Nephron (organoid): ENCODE measurements at regions not wholly inside any gene's neighbourhood (a gene's known extent, or its start where the extent isn't known, plus 50 kb on each side); places are given as distances from the start of the nearest gene placed in this dataset.

ENCODE experiments used
- H3K27ac Mint-ChIP-seq, 3 experiments: 2 replicates each; pipeline ENCODE4 v1.8.0; 2020; ENCODE audit warnings: mixed read lengths in 3 of 3, mild to moderate bottlenecking in 2 of 3, moderate library complexity in 1 of 3
- H3K27me3 Mint-ChIP-seq: 2 replicates; pipeline ENCODE4 v1.8.0; 2021; ENCODE audit warnings: low read depth, mild to moderate bottlenecking, moderate library complexity, mixed read lengths
- H3K36me3 Mint-ChIP-seq: 2 replicates; pipeline ENCODE4 v1.8.0; 2020; ENCODE audit warnings: low read depth, mixed read lengths
- H3K4me1 Mint-ChIP-seq: 2 replicates; pipeline ENCODE4 v1.8.0; 2020; ENCODE audit warnings: mixed read lengths
- H3K4me3 Mint-ChIP-seq, 3 experiments: 2 replicates each; pipeline ENCODE4 v1.8.0; 2020; ENCODE audit warnings: mild to moderate bottlenecking in 3 of 3, mixed read lengths in 3 of 3, moderate library complexity in 2 of 3
- H3K9me3 Mint-ChIP-seq: 2 replicates; pipeline ENCODE4 v1.8.0; 2020; ENCODE audit warnings: mixed read lengths
- TF ChIP-seq, protein P1 (sequence below), 3 experiments: fragments of 200-600 bp; sonication (generic); IDR thresholded peaks; one replicate each; pipeline ENCODE4 v1.5.0; 2021; ENCODE audit warnings: antibody characterized with exemption in 3 of 3; ENCODE audit not compliant: unreplicated experiment in 3 of 3

DNA sequence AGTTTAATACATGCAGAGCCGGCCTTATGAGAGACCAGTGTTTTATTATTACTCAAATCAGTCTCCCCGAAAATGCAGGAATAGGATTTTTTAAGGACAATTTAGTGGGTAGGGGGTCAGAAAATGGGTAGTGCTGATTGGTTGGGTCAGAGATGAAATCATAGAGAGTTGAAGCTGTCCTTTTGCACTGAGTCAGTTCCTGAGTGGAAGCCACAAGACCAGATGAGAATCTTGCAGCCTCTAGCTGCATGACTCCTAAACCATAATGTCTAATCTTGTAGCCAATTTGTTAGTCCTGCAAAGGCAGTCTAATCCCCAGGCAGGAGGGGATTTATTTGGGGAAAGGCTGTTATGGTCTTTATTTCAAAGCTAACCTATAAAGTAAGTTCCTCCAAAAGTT lies 1163.9 kb downstream of the DIAPH3 start:
- Mint-ChIP-seq H3K36me3 (no peaks in the 10 kb centered on the region), H3K4me3 (no peak overlapping the region), H3K9me3 (no peaks in the 10 kb centered on the region), H3K27ac (no peak overlapping the region), H3K27me3 (no peaks in the 10 kb centered on the region), H3K4me1 (peaks cover 8% of the 10 kb centered on the region)
- TF ChIP-seq, protein P1, sequence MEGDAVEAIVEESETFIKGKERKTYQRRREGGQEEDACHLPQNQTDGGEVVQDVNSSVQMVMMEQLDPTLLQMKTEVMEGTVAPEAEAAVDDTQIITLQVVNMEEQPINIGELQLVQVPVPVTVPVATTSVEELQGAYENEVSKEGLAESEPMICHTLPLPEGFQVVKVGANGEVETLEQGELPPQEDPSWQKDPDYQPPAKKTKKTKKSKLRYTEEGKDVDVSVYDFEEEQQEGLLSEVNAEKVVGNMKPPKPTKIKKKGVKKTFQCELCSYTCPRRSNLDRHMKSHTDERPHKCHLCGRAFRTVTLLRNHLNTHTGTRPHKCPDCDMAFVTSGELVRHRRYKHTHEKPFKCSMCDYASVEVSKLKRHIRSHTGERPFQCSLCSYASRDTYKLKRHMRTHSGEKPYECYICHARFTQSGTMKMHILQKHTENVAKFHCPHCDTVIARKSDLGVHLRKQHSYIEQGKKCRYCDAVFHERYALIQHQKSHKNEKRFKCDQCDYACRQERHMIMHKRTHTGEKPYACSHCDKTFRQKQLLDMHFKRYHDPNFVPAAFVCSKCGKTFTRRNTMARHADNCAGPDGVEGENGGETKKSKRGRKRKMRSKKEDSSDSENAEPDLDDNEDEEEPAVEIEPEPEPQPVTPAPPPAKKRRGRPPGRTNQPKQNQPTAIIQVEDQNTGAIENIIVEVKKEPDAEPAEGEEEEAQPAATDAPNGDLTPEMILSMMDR (IDR thresholded peaks at IDR 0.05; ENCODE audit: unreplicated experiment in 3 of 3): no peak

DNA sequence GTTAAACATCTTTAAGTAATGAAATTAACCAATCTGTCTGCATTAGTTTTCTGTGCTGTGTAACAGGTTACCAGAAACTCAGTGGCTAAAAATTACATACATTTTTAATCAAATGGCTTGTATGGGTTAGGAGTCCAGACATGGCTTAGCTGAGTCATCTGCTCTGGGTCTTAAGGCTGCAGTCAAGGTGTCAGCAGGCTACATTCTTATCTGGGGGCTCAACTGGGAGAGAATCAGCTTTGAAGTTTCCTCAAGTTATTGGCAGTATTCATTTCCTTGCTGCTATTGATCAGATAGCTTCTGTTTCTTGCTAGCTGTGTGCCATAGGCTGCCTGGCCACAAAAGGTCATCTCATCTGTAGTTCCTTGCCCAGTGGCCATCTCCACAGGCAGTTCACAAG lies 1163.0 kb downstream of the DIAPH3 start:
- Mint-ChIP-seq H3K36me3 (no peaks in the 10 kb centered on the region), H3K4me3 (no peak overlapping the region), H3K9me3 (no peaks in the 10 kb centered on the region), H3K27ac (no peak overlapping the region), H3K27me3 (no peaks in the 10 kb centered on the region), H3K4me1 (peaks cover 8% of the 10 kb centered on the region)
- TF ChIP-seq, protein P1 (IDR thresholded peaks at IDR 0.05; ENCODE audit: unreplicated experiment in 3 of 3): no peak

DNA sequence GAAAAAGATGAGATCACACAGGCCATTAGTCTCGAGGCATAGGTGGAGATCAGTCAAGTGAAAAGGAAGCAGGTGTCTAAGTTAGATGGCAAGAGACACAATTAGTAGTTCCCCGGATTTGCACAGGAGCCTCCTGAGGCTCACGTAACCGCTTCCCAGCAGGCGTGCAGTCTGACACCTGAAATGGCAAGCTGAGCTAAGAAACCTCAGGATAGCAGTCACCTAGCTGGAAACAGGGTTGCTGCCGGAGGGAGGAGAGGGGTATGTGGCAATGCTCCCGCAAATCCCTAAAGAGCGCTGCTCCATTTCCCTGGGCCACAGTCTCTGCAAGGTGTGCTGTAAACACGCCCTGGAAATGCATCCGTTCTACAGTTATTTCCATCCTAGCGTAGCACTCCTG lies 1151.0 kb downstream of the DIAPH3 start:
- no peaks in the 10 kb centered on the region for H3K4me1 Mint-ChIP-seq
- TF ChIP-seq, protein P1 (IDR thresholded peaks at IDR 0.05; ENCODE audit: unreplicated experiment in 3 of 3): no peak
- H3K36me3 Mint-ChIP-seq: no peaks in the 10 kb centered on the region
- H3K27me3 Mint-ChIP-seq: peaks cover 3% of the 10 kb centered on the region
- H3K4me3 Mint-ChIP-seq: no peak overlapping the region
- no peak overlapping the region for H3K27ac Mint-ChIP-seq
- no peaks in the 10 kb centered on the region for H3K9me3 Mint-ChIP-seq

DNA sequence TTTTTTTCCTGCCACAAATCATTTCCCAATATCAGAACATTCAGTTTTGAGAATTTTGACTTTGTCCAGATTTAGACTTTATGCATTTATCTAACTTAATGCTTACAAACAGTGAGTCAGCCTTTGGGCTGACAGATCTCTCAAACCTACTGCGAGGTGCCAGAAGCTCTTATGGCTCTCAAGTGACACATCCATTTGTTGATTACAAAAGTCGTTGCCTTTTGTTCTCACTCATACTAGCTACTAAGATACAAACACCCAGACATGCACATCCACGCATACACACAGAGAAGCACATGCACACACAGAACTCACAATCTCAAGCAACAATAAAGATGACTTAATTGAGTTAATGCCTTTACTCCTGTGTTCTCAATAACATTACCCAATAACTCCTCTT lies 1147.5 kb downstream of the DIAPH3 start:
- no peaks in the 10 kb centered on the region for H3K9me3 Mint-ChIP-seq
- H3K4me3 Mint-ChIP-seq: no peak overlapping the region
- H3K27ac Mint-ChIP-seq: no peak overlapping the region
- no peaks in the 10 kb centered on the region for H3K36me3 Mint-ChIP-seq
- H3K27me3 Mint-ChIP-seq: peaks cover 3% of the 10 kb centered on the region
- H3K4me1 Mint-ChIP-seq: no peaks in the 10 kb centered on the region
- TF ChIP-seq, protein P1 (IDR thresholded peaks at IDR 0.05; ENCODE audit: unreplicated experiment in 3 of 3): no peak

DNA sequence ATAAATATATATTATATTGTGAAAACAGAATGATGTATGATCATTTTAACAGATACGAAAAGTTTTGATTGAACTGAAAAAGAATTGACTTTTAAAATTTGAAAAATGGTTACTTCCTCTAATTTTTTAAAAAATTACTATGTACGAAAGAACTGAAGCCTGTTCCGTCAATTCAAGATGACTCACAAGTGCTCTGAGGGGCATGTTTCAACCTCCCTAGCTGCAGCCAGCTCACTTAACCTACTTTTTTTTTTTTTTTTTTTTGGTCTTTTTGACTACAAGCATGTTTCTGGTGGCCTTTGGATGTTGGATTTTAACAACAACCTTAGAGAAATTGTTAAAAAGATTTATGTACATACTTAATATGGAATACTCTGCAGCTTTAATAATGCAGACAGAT lies 1139.3 kb downstream of the DIAPH3 start:
- no peaks in the 10 kb centered on the region for H3K9me3 Mint-ChIP-seq
- TF ChIP-seq, protein P1 (IDR thresholded peaks at IDR 0.05; ENCODE audit: unreplicated experiment in 3 of 3): no peak
- no peak overlapping the region for H3K4me3 Mint-ChIP-seq
- H3K27ac Mint-ChIP-seq: no peak overlapping the region
- H3K36me3 Mint-ChIP-seq: no peaks in the 10 kb centered on the region
- no peaks in the 10 kb centered on the region for H3K4me1 Mint-ChIP-seq
- H3K27me3 Mint-ChIP-seq: no peaks in the 10 kb centered on the region

DNA sequence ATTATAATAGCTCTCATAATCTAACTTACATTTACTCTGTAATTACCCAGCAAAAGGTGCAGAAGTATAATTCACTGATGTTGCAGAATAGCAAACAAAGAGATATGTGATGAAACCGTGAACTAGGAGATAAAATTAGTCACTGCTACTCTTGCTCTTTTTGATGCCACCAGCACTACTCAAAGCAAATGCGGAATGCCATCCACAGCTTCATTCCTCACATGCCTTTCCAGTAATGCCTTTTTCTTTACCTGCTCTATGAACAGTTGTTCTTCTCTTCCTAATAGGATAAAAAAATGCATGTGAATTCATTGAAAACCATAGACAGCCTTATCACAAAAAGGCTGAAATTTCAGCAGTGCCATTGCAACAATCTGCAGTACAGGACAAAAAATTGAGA lies 1129.5 kb downstream of the DIAPH3 start:
- no peak overlapping the region for H3K27ac Mint-ChIP-seq
- H3K27me3 Mint-ChIP-seq: peaks cover 3% of the 10 kb centered on the region
- H3K9me3 Mint-ChIP-seq: peaks cover 8% of the 10 kb centered on the region
- no peak overlapping the region for H3K4me3 Mint-ChIP-seq
- TF ChIP-seq, protein P1 (IDR thresholded peaks at IDR 0.05; ENCODE audit: unreplicated experiment in 3 of 3): no peak
- H3K4me1 Mint-ChIP-seq: peaks cover 5% of the 10 kb centered on the region
- H3K36me3 Mint-ChIP-seq: no peaks in the 10 kb centered on the region
